HL-60 (cell line): ENCODE measurements at regions not wholly inside any gene's neighbourhood (a gene's known extent, or its start where the extent isn't known, plus 50 kb on each side); places are given as distances from the start of the nearest gene placed in this dataset.

Source experiments
- DNase-seq, 2 experiments: peaks; one replicate each; pipeline ENCODE4 v3.0.0-alpha.2; 2010 to 2020; ENCODE audit warnings: low read depth in 1 of 2, low spot score in 1 of 2
- H3K27ac ChIP-seq: fragments of 250-450 bp; sonication (Bioruptor Pico); replicated peaks from 2 replicates; pipeline ENCODE4 v1.5.1; 2020; ENCODE audit warnings: mild to moderate bottlenecking, moderate library complexity
- H3K27me3 ChIP-seq: fragments of 250-450 bp; sonication (Bioruptor Pico); 2 replicates; pipeline ENCODE4 v1.5.1; 2021; ENCODE audit warnings: mild to moderate bottlenecking, moderate library complexity; ENCODE audit not compliant: insufficient read depth, poor library complexity, severe bottlenecking
- H3K4me3 ChIP-seq: replicated peaks from 2 replicates; pipeline ENCODE4 v1.5.1; 2011; ENCODE audit warnings: mild to moderate bottlenecking, control low read depth, low read length; ENCODE audit not compliant: insufficient read depth
- GABPA ChIP-seq: IDR thresholded peaks from 2 replicates; pipeline ENCODE4 v1.6.1; 2012; ENCODE audit warnings: low read depth
- POLR2AphosphoS5 ChIP-seq: IDR thresholded peaks from 2 replicates; pipeline ENCODE4 v1.6.1; 2012; ENCODE audit warnings: low read depth
- SPI1 ChIP-seq: IDR thresholded peaks from 2 replicates; pipeline ENCODE4 v1.6.1; 2012; ENCODE audit warnings: low read depth, mild to moderate bottlenecking, borderline replicate concordance
- TF ChIP-seq, protein P1 (sequence below): IDR thresholded peaks from one replicate; pipeline ENCODE4 v1.5.1; 2011; ENCODE audit warnings: low read length, control low read depth, inconsistent platforms; ENCODE audit not compliant: insufficient read depth
- TF ChIP-seq, protein P2 (sequence below): IDR thresholded peaks from 2 replicates; pipeline ENCODE4 v1.6.1; 2012; ENCODE audit warnings: low read depth; ENCODE audit not compliant: insufficient replicate concordance

DNA sequence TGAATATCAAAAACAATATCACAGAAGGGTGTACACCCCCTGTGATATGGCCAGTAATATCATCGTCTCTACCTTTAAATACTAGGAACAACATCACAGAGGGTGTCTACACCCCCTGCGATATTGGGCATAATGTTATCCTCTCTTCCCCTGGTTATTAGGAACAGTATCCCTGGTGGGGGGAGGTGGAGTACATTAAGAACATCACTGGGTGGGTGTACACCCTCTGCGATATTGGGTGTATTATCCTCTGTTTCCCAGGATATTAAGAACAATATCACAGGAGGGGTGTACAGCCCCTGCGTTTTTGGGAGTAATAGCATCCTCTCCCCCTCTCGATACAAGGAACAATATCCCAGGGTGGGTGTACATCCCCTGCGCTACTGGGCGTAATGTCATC lies 1932.8 kb downstream of the SUCLG1 start:
- no peak for TF ChIP-seq POLR2AphosphoS5
- no peak for TF ChIP-seq GABPA
- TF ChIP-seq, protein P1, sequence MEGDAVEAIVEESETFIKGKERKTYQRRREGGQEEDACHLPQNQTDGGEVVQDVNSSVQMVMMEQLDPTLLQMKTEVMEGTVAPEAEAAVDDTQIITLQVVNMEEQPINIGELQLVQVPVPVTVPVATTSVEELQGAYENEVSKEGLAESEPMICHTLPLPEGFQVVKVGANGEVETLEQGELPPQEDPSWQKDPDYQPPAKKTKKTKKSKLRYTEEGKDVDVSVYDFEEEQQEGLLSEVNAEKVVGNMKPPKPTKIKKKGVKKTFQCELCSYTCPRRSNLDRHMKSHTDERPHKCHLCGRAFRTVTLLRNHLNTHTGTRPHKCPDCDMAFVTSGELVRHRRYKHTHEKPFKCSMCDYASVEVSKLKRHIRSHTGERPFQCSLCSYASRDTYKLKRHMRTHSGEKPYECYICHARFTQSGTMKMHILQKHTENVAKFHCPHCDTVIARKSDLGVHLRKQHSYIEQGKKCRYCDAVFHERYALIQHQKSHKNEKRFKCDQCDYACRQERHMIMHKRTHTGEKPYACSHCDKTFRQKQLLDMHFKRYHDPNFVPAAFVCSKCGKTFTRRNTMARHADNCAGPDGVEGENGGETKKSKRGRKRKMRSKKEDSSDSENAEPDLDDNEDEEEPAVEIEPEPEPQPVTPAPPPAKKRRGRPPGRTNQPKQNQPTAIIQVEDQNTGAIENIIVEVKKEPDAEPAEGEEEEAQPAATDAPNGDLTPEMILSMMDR: no peak
- no peak for TF ChIP-seq SPI1
- TF ChIP-seq, protein P2, sequence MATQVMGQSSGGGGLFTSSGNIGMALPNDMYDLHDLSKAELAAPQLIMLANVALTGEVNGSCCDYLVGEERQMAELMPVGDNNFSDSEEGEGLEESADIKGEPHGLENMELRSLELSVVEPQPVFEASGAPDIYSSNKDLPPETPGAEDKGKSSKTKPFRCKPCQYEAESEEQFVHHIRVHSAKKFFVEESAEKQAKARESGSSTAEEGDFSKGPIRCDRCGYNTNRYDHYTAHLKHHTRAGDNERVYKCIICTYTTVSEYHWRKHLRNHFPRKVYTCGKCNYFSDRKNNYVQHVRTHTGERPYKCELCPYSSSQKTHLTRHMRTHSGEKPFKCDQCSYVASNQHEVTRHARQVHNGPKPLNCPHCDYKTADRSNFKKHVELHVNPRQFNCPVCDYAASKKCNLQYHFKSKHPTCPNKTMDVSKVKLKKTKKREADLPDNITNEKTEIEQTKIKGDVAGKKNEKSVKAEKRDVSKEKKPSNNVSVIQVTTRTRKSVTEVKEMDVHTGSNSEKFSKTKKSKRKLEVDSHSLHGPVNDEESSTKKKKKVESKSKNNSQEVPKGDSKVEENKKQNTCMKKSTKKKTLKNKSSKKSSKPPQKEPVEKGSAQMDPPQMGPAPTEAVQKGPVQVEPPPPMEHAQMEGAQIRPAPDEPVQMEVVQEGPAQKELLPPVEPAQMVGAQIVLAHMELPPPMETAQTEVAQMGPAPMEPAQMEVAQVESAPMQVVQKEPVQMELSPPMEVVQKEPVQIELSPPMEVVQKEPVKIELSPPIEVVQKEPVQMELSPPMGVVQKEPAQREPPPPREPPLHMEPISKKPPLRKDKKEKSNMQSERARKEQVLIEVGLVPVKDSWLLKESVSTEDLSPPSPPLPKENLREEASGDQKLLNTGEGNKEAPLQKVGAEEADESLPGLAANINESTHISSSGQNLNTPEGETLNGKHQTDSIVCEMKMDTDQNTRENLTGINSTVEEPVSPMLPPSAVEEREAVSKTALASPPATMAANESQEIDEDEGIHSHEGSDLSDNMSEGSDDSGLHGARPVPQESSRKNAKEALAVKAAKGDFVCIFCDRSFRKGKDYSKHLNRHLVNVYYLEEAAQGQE: no peak
- Histone ChIP-seq H3K27ac (no peak overlapping the region), H3K4me3 (no peak overlapping the region), H3K27me3 (no peaks in the 10 kb centered on the region)
- DNase-seq: no peak

DNA sequence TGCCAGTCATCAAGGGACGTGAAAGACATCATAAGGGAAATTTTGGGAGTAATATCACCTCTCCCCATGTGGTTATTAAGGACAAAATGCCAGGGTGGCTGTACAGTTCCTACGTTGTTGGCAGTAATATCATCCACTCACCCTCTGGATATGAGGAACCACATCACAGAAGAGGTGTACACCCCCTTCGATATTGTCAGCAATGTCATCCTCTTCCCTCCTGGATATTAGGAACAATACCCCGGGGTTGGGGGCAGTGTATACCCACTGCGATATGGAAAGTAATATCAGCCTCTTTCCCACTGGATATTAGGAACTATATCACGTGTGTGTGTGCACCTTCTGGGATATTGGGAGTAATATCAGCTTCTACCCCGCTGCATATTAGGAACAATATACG lies 1933.3 kb downstream of the SUCLG1 start:
- Histone ChIP-seq H3K27ac (no peak overlapping the region), H3K4me3 (no peak overlapping the region), H3K27me3 (no peaks in the 10 kb centered on the region)
- DNase-seq: no peak
- TF ChIP-seq, protein P2: no peak
- TF ChIP-seq GABPA (no peak), SPI1 (no peak), POLR2AphosphoS5 (no peak)
- TF ChIP-seq, protein P1: no peak

DNA sequence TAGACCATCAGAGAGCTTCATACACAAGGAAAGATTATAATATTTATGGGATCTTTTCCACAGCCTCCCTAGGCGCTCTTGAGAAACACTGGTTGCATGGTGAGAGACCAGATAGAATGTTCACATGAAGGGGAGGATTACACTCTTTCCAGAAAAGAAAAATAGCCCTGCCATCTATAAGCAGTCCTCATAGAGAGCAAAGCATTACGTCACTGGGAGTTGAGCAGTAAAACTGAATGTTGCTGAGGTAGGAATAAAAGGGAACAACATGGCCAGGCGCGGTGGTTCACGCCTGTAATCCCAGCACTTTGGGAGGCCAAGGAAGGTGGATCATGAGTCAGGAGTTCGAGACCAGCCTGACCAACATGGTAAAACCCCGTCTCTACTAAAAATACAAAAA lies 1934.3 kb downstream of the SUCLG1 start:
- DNase-seq: no peak
- Histone ChIP-seq H3K27me3 (no peaks in the 10 kb centered on the region), H3K27ac (no peak overlapping the region), H3K4me3 (no peak overlapping the region)
- TF ChIP-seq, protein P2: no peak
- TF ChIP-seq POLR2AphosphoS5 (no peak), SPI1 (no peak), GABPA (no peak)
- TF ChIP-seq, protein P1: no peak
